ENCODE measurements at regions not wholly inside any gene's neighbourhood (a gene's known extent, or its start where the extent isn't known, plus 50 kb on each side); places are given as distances from the start of the nearest gene placed in this dataset.

DNA sequence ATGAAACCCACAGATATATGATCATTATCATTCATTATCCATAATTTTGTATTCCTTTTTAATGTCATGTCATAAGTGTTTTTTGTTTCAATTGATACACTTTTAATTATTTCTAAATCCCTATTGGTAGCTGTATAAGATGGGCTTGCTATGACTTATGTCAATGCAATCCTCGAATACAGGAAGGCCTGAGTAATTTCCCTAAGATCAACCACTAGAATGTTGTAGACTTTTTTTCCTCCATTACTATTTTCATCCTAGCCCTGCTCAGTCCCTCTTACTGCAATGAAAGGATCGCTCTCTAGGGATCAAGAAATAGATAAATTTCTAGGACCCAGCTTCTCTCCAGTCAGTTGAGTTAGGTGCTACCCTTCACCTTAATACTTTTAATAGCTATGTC lies 186.3 kb downstream of the KCNE4 start:
- H3K27ac ChIP-seq (ENCODE audit: low read depth in 2 of 2, low read length in 1 of 2) = no peak overlapping the region
- CTCF ChIA-PET = interaction anchor here (0.8 kb wide), 1 partner anchor 25 kb away, joined by 3 read pairs; no protein-coding TSS in a partner anchor
- WGBS (ENCODE audit: low lambda C conversion rate) = 83% methylated on average over 2 of the region's 2 CpGs

DNA sequence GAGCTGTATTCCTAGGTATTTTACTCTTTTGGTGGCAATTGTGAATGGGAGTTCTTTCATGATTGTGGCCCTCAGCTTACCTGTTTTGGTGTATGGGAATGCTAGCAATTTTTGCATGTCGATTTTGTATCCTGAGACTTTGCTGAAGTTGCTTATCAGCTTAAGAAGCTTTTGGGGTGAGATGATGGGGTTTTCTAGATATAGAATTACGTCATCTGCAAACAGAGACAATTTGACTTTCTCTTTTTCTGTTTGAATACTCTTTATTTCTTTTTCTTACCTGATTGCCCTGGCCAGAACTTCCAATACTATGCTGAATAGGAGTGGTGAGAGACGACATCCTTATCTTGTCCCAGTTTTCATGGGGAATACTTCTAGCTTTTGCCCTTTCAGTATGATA lies 191.2 kb downstream of the KCNE4 start:
- CTCF ChIA-PET = interaction anchor here (0.5 to 1.4 kb wide), 2 partner anchors 29 to 139 kb away, joined by 3 read pairs; no protein-coding TSS in a partner anchor
- no peaks in the 10 kb centered on the region; a peak in 1 of 4 replicates for H3K4me1 ChIP-seq (ENCODE audit: control insufficient read depth in 1 of 2, insufficient read depth in 2 of 2, low read depth in 1 of 2, low read length in 1 of 2)

More for the DNA sequence above, 186.3 kb downstream of the KCNE4 start:
- Histone ChIP-seq H3K4me2 (no peak overlapping the region), H3K4me3 (ENCODE audit: low read depth in 2 of 2, low read length in 1 of 2) (no peak overlapping the region), H3K27me3 (ENCODE audit: insufficient read depth) (no peaks in the 10 kb centered on the region), H3K9me2 (no peaks in the 10 kb centered on the region), H3K9me3 (no peaks in the 10 kb centered on the region), H3K79me2 (ENCODE audit: insufficient read depth) (no peaks in the 10 kb centered on the region), H3F3A (replicated peaks; ENCODE audit: insufficient read depth) (peaks cover 7% of the 10 kb centered on the region), H3K9ac (no peak overlapping the region), H4K20me1 (ENCODE audit: insufficient read depth) (no peaks in the 10 kb centered on the region), H2AFZ (ENCODE audit: low read depth) (no peak overlapping the region; the same call in 1 of the 2 replicates), H3K36me3 (replicated peaks in 1 of 2; ENCODE audit: control insufficient read depth in 1 of 2, insufficient read depth in 2 of 2, low read length in 1 of 2) (peaks cover 0 to under 1% of the 10 kb centered on the region in 2 experiments), H3K4me1 (ENCODE audit: control insufficient read depth in 1 of 2, insufficient read depth in 2 of 2, low read depth in 1 of 2, low read length in 1 of 2) (peaks cover 0 to 8% of the 10 kb centered on the region in 2 experiments; a peak in 1 of 4 replicates)
- DNase-seq = no peak
- TF ChIP-seq CHD2 (IDR thresholded peaks at IDR 0.05; ENCODE audit: low read length, partially characterized antibody) = no peak
- TF ChIP-seq, protein P1, sequence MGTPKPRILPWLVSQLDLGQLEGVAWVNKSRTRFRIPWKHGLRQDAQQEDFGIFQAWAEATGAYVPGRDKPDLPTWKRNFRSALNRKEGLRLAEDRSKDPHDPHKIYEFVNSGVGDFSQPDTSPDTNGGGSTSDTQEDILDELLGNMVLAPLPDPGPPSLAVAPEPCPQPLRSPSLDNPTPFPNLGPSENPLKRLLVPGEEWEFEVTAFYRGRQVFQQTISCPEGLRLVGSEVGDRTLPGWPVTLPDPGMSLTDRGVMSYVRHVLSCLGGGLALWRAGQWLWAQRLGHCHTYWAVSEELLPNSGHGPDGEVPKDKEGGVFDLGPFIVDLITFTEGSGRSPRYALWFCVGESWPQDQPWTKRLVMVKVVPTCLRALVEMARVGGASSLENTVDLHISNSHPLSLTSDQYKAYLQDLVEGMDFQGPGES (IDR thresholded peaks at IDR 0.05; ENCODE audit: low read depth, low read length) = no peak
- POLR2A ChIA-PET = no interaction called here

More for the DNA sequence above, 191.2 kb downstream of the KCNE4 start:
- DNase-seq = no peak
- no peak overlapping the region for H2AFZ ChIP-seq (ENCODE audit: low read depth)
- H3K27me3 ChIP-seq (ENCODE audit: insufficient read depth) = no peaks in the 10 kb centered on the region
- no peak overlapping the region for H3K4me3 ChIP-seq (ENCODE audit: low read depth in 2 of 2, low read length in 1 of 2)
- POLR2A ChIA-PET = no interaction called here
- no peaks in the 10 kb centered on the region for H3K9me2 ChIP-seq
- H3K9ac ChIP-seq = no peak overlapping the region
- H3K36me3 ChIP-seq (replicated peaks in 1 of 2; ENCODE audit: control insufficient read depth in 1 of 2, insufficient read depth in 2 of 2, low read length in 1 of 2) = peaks cover 0 to 5% of the 10 kb centered on the region in 2 experiments
- WGBS (ENCODE audit: low lambda C conversion rate) = 71% methylated on average over 3 of the region's 3 CpGs
- H3F3A ChIP-seq (replicated peaks; ENCODE audit: insufficient read depth) = no peaks in the 10 kb centered on the region
- no peaks in the 10 kb centered on the region for H4K20me1 ChIP-seq (ENCODE audit: insufficient read depth)
- H3K79me2 ChIP-seq (ENCODE audit: insufficient read depth) = no peaks in the 10 kb centered on the region
- TF ChIP-seq SMC3 (IDR thresholded peaks at IDR 0.05; ENCODE audit: low read depth, low read length) (no peak), FOSL2 (IDR thresholded peaks at IDR 0.05; ENCODE audit: borderline replicate concordance, low read depth) (no peak), YY1 (IDR thresholded peaks at IDR 0.05; ENCODE audit: low read depth) (no peak), MEF2A (IDR thresholded peaks at IDR 0.05; ENCODE audit: borderline replicate concordance, low read depth) (no peak), NFIC (IDR thresholded peaks at IDR 0.05; ENCODE audit: borderline replicate concordance) (no peak)
- TF ChIP-seq, protein P2, sequence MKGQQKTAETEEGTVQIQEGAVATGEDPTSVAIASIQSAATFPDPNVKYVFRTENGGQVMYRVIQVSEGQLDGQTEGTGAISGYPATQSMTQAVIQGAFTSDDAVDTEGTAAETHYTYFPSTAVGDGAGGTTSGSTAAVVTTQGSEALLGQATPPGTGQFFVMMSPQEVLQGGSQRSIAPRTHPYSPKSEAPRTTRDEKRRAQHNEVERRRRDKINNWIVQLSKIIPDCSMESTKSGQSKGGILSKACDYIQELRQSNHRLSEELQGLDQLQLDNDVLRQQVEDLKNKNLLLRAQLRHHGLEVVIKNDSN (IDR thresholded peaks at IDR 0.05; ENCODE audit: borderline replicate concordance, low read depth) = no peak
- TF ChIP-seq, protein P1 (IDR thresholded peaks at IDR 0.05; ENCODE audit: low read depth, low read length) = no peak
- 0 out of 2 replicates have a peak, but pooled peaks cover 3% of the 10 kb centered on the region for H3K9me3 ChIP-seq
- no peak overlapping the region for H3K4me2 ChIP-seq
- no peak overlapping the region for H3K27ac ChIP-seq (ENCODE audit: low read depth in 2 of 2, low read length in 1 of 2)

All from SK-N-SH (cell line).